IMR-90 (cell line): ENCODE measurements at regions not wholly inside any gene's neighbourhood (a gene's known extent, or its start where the extent isn't known, plus 50 kb on each side); places are given as distances from the start of the nearest gene placed in this dataset.

Experiments used
- ATAC-seq: fragments of 200-7000 bp; cut with Tn5 transposase; 2 replicates; pipeline ENCODE4 v1.9.1; 2020; ENCODE audit warnings: low read depth, mild to moderate bottlenecking, moderate library complexity
- BruUV-seq: library from RNA; stranded (reverse); fragments of 400-500 nt; replicated peaks from 2 replicates; lab custom pipeline; 2021; lab: Mats Ljungman, UMichigan
- CTCF ChIA-PET: fragments of 300-600 bp; formaldehyde crosslinking; extraction: SDS; loops from one replicate; lab custom pipeline; 2021; ENCODE audit warnings: antibody characterized with exemption; lab: Yijun Ruan, JAX
- POLR2A ChIA-PET: fragments of 300-600 bp; sonication (Branson Sonifier 250); formaldehyde crosslinking; loops from one replicate; lab custom pipeline; 2022; ENCODE audit warnings: antibody characterized with exemption; ENCODE audit not compliant: unreplicated experiment; lab: Charles Lee
- DNase-seq: peaks from one replicate; pipeline ENCODE4 v3.0.0; 2013
- H2AFZ ChIP-seq: replicated peaks from 2 replicates; pipeline ENCODE3; 2013; ENCODE audit warnings: low read length, mild to moderate bottlenecking; ENCODE audit not compliant: poor library complexity
- H2AK5ac ChIP-seq: 2 replicates; pipeline ENCODE4 v1.6.1; 2013; ENCODE audit warnings: low read depth, low read length, inconsistent platforms
- H2AK9ac ChIP-seq: replicated peaks from 2 replicates; pipeline ENCODE3; 2013; ENCODE audit warnings: mild to moderate bottlenecking, low read depth, low read length, moderate library complexity; ENCODE audit not compliant: poor library complexity
- H2BK120ac ChIP-seq: 2 replicates; pipeline ENCODE4 v1.6.1; 2013; ENCODE audit warnings: low read depth, low read length, inconsistent platforms
- H2BK15ac ChIP-seq: 3 replicates; pipeline ENCODE4 v1.6.1; 2013; ENCODE audit warnings: low read depth, low read length, inconsistent platforms
- H2BK20ac ChIP-seq: 2 replicates; pipeline ENCODE4 v1.6.1; 2013; ENCODE audit warnings: low read depth, mild to moderate bottlenecking, inconsistent platforms, low read length, moderate library complexity
- H2BK5ac ChIP-seq: 2 replicates; pipeline ENCODE4 v1.6.1; 2013; ENCODE audit warnings: mild to moderate bottlenecking, low read depth, low read length, inconsistent platforms; ENCODE audit not compliant: poor library complexity, severe bottlenecking
- H3K14ac ChIP-seq: replicated peaks from 2 replicates; pipeline ENCODE4 v1.6.1; 2013; ENCODE audit warnings: low read depth, low read length, inconsistent platforms
- H3K18ac ChIP-seq: 2 replicates; pipeline ENCODE4 v1.6.1; 2013; ENCODE audit warnings: low read depth, low read length, control low read depth
- H3K23ac ChIP-seq: 2 replicates; pipeline ENCODE4 v1.6.1; 2013; ENCODE audit warnings: low read depth, low read length, inconsistent platforms
- H3K27ac ChIP-seq: 2 replicates; pipeline ENCODE4 v1.5.1; 2013; ENCODE audit warnings: mild to moderate bottlenecking, control low read depth, low read length; ENCODE audit not compliant: insufficient read depth
- H3K27me3 ChIP-seq: 2 replicates; pipeline ENCODE4 v1.6.1; 2013; ENCODE audit warnings: low read length; ENCODE audit not compliant: control insufficient read depth, insufficient read depth
- H3K36me3 ChIP-seq: 2 replicates; pipeline ENCODE4 v1.6.1; 2013; ENCODE audit warnings: low read length, mixed read lengths; ENCODE audit not compliant: control insufficient read depth, insufficient read depth
- H3K4ac ChIP-seq: 2 replicates; pipeline ENCODE4 v1.6.1; 2013; ENCODE audit warnings: low read depth, low read length, inconsistent platforms
- H3K4me1 ChIP-seq: 2 replicates; pipeline ENCODE4 v1.6.1; 2013; ENCODE audit warnings: low read length, mixed read lengths; ENCODE audit not compliant: control insufficient read depth, insufficient read depth
- H3K4me2 ChIP-seq: 2 replicates; pipeline ENCODE4 v1.6.1; 2013; ENCODE audit warnings: low read depth, mild to moderate bottlenecking, control low read depth, low read length, moderate library complexity
- H3K4me3 ChIP-seq: 2 replicates; pipeline ENCODE4 v1.5.1; 2013; ENCODE audit warnings: low read depth, mild to moderate bottlenecking, control low read depth, low read length, moderate library complexity; ENCODE audit not compliant: insufficient read depth
- H3K56ac ChIP-seq: 2 replicates; pipeline ENCODE4 v1.6.1; 2013; ENCODE audit warnings: low read length, inconsistent platforms; ENCODE audit not compliant: insufficient read depth; ENCODE audit errors: extremely low read depth
- H3K79me1 ChIP-seq, 2 experiments: 2 replicates each; pipeline ENCODE4 v1.6.1; 2013; ENCODE audit warnings: low read length in 2 of 2, inconsistent platforms in 1 of 2, low read depth in 1 of 2
- H3K9ac ChIP-seq: 2 replicates; pipeline ENCODE4 v1.6.1; 2013; ENCODE audit warnings: low read depth, low read length, control low read depth
- H3K9me1 ChIP-seq: 2 replicates; pipeline ENCODE4 v1.6.1; 2013; ENCODE audit warnings: low read length, inconsistent platforms; ENCODE audit not compliant: insufficient read depth
- H3K9me3 ChIP-seq: 2 replicates; pipeline ENCODE4 v1.6.1; 2013; ENCODE audit warnings: low read length; ENCODE audit not compliant: control insufficient read depth, insufficient read depth
- H4K20me1 ChIP-seq: 2 replicates; pipeline ENCODE4 v1.6.1; 2013; ENCODE audit warnings: low read length, inconsistent platforms; ENCODE audit not compliant: insufficient read depth
- H4K5ac ChIP-seq: 2 replicates; pipeline ENCODE4 v1.6.1; 2013; ENCODE audit warnings: mild to moderate bottlenecking, low read depth, low read length, control low read depth
- H4K8ac ChIP-seq, 2 experiments: 2 replicates each; pipeline ENCODE4 v1.6.1; 2013; ENCODE audit warnings: low read depth in 2 of 2, low read length in 2 of 2, control low read depth in 1 of 2, inconsistent platforms in 1 of 2
- H4K91ac ChIP-seq: 2 replicates; pipeline ENCODE4 v1.6.1; 2013; ENCODE audit warnings: low read depth, low read length, inconsistent platforms; ENCODE audit not compliant: insufficient read depth
- CEBPB ChIP-seq: IDR thresholded peaks from 2 replicates; pipeline ENCODE4 v1.6.1; 2012; ENCODE audit warnings: low read depth, low read length, improper control_type of control experiment
- SMC3 ChIP-seq: fragments of 150-350 bp; IDR thresholded peaks from 2 replicates; pipeline ENCODE4 v1.6.1; 2016; ENCODE audit warnings: low read depth, mild to moderate bottlenecking, antibody characterized with exemption, low read length, moderate library complexity
- WGBS, 2 experiments: methylation state at CpG; one replicate each; pipeline versions ENCODE4 v1.1.5 to v1.1.7; 2013; ENCODE audit warnings: missing lambda C conversion rate in 2 of 2; ENCODE audit not compliant: insufficient read length in 1 of 2; ENCODE audit errors: extremely low coverage in 2 of 2; 5-methylcytosine and 5-hydroxymethylcytosine counted together
- dilution Hi-C: fragments of 300-500 bp; cut with HindIII; formaldehyde crosslinking; loops from one replicate; pipeline ENCODE4 v1.14.3; 2018; ENCODE audit warnings: low sequenced_read_pairs; ENCODE audit not compliant: unreplicated experiment
- in situ Hi-C: fragments of 300-500 bp; cut with MboI; formaldehyde crosslinking; loops from 3 replicates; pipeline ENCODE4 v1.14.3; 2019; ENCODE audit warnings: low sequenced_read_pairs, inconsistent platforms, mixed read lengths
- intact Hi-C: fragments of 100-400 bp; cut with micrococcal nuclease; formaldehyde crosslinking; loops from 2 replicates; pipeline ENCODE4 v1.10.0; 2022

- no peaks in the 10 kb centered on the region for H3K9me1 ChIP-seq
- H3K56ac ChIP-seq = no peak overlapping the region
- H2BK20ac ChIP-seq = no peak overlapping the region
- no peak for TF ChIP-seq SMC3
- TF ChIP-seq CEBPB = peak; percentile 90
- no peak overlapping the region for H4K5ac ChIP-seq
- ChIA-PET POLR2A (no interaction called here), CTCF (no interaction called here)
- intact Hi-C loops (no loop called here), in situ Hi-C loops (no loop called here), dilution Hi-C loops (no loop called here)
- no peak overlapping the region for H3K4me2 ChIP-seq
- no TSS peak for BruUV-seq
- WGBS, 2 experiments = no CpG with 5 or more reads among the region's 1 CpG
- H3K9ac ChIP-seq = no peak overlapping the region
- ATAC-seq (no peak), DNase-seq (no peak)
- no peaks in the 10 kb centered on the region for H3K79me1 ChIP-seq
- no peak overlapping the region for H2BK5ac ChIP-seq
- H3K23ac ChIP-seq = no peak overlapping the region
- no peak overlapping the region for H2AK5ac ChIP-seq
- no peak overlapping the region for H4K91ac ChIP-seq
- H3K36me3 ChIP-seq = no peaks in the 10 kb centered on the region
- no peak overlapping the region for H3K27ac ChIP-seq
- no peak overlapping the region for H3K4me3 ChIP-seq
- H4K8ac ChIP-seq = no peak overlapping the region
- H4K20me1 ChIP-seq = no peaks in the 10 kb centered on the region
- no peak overlapping the region for H2AK9ac ChIP-seq
- H3K14ac ChIP-seq = no peak overlapping the region
- no peaks in the 10 kb centered on the region for H3K4me1 ChIP-seq
- H3K27me3 ChIP-seq = no peaks in the 10 kb centered on the region
- H2BK15ac ChIP-seq = no peak overlapping the region
- H2BK120ac ChIP-seq = no peak overlapping the region
- H3K9me3 ChIP-seq = peaks cover 7% of the 10 kb centered on the region; the same call in 1 of the 2 replicates
- H2AFZ ChIP-seq = no peak overlapping the region
- no peak overlapping the region for H3K18ac ChIP-seq
- no peak overlapping the region for H3K4ac ChIP-seq
These were observed 673.0 kb upstream of the ZNF804A start for GRCh38 chr2:183925281-183925680.
